ENCODE measurements at regions not wholly inside any gene's neighbourhood (a gene's known extent, or its start where the extent isn't known, plus 50 kb on each side); places are given as distances from the start of the nearest gene placed in this dataset.

DNA sequence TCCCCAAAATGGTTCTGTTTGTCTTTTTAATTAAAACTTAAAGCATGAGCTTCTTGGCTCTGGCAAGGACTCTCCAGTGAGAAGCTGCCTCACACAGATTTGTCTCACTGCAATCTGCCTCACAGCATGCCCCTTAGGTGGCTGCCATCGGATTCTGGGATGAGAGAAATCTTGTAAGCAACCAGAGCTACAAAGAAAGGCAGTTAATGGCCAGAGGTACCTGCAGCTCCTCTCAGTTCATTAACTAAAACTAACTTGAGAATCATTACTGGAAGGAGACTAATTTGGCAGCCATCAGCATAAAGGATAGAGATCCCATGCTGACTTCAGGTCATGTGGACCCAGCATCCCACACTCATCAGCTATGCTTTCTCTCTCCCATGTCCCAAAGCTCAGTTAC lies 220.6 kb upstream of the DMAC1 start:
- no peak for DNase-seq
- TF ChIP-seq POLR2A (IDR thresholded peaks at IDR 0.05; ENCODE audit: low read length) (no peak), GATA1 (IDR thresholded peaks at IDR 0.05; ENCODE audit: low read depth, low read length) (no peak)

DNA sequence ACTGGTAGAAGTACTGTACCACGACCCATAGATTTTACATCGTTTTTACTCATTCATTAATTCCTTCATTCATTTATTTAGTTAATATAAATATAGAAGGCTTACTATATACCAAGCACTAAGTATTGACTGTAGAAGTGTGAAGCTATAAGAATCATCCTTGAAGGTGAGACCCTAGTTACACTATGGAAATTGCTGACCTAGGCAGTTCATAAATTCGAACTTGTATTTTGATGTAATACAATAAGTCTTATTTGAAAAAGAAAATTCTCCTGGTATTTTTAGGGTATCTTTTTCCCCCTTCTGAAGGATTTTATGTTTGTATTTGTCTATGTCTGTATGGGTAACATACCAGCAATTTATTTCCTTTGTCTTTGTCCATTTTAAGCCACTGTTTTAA lies 220.1 kb upstream of the DMAC1 start:
- no peak for DNase-seq
- TF ChIP-seq POLR2A (IDR thresholded peaks at IDR 0.05; ENCODE audit: low read length) (no peak), GATA1 (IDR thresholded peaks at IDR 0.05; ENCODE audit: low read depth, low read length) (no peak)

DNA sequence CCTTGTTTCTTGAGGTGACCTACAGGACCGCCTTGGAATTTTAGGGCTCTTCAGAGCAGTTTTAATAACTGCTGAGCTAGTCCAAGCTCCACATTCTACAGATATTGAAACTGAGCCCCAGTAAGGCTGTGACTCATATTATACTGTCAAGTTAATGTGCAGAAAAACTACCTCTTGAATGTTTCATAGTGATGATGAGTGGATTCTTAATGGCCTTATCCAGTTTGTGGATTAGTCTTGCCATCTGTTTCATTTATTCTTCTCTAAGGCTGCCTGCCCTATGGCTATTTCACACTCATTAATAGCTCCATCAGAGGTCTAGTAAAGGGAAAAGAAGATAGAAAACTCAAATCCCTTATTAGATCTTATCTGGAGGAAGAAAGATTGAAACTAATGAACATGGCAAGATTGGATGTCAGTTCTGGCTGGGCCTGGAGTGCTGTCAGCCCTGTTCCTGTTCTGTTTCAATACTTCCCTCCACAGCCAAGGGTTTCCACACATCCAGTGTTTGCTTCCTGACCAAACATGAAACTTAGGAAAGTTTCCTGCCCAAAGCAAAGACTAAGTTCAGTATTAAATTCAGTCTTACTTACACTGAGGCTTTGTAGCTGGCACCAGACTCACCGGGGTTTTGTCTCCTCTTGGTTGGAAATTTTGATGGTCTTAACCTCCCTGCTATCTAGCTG lies 215.6 kb upstream of the DMAC1 start:
- DNase-seq: no peak
- TF ChIP-seq POLR2A (IDR thresholded peaks at IDR 0.05; ENCODE audit: low read length): no peak
- no peak for TF ChIP-seq GATA1 (IDR thresholded peaks at IDR 0.05; ENCODE audit: low read depth, low read length)

DNA sequence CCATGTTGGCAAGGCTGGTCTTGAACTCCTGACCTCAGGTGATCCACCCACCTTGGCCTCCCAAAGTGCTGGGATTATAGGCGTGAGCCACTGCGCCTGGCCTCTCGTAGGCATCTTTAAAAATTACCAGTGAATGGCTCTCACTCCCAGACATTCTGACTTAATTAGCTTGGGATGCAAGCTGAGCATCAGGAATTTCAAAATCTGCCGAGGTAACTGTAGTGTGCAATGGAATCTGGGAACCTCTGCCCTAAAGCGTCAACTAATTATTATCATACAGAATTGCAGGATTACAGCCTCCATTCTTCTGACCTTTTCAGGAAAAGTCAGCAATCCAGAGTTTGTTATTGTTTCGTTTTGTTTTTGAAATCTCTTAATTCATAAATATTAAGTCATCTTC lies 213.4 kb upstream of the DMAC1 start:
- TF ChIP-seq POLR2A (IDR thresholded peaks at IDR 0.05; ENCODE audit: low read length) (no peak), GATA1 (IDR thresholded peaks at IDR 0.05; ENCODE audit: low read depth, low read length) (no peak)
- DNase-seq: no peak

DNA sequence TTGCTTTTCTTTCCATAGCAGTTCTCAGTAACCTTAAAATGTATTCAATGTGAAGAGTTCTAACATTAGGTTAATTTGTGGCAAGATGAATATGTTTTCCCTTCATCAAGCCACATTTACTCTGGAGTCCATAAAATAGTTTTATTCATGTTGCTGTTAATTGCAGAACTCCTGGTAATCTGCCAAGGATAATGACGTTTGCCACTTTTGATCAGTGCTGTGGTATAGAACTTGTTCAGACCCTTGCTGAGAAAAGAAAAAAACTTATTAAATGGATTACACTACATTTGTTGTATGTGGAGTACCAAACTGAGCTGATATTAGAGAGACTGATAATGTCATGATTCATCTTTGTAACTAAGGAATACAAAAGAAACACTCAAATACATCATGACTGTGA lies 212.4 kb upstream of the DMAC1 start:
- TF ChIP-seq GATA1 (IDR thresholded peaks at IDR 0.05; ENCODE audit: low read depth, low read length): no peak
- TF ChIP-seq POLR2A (IDR thresholded peaks at IDR 0.05; ENCODE audit: low read length): no peak
- peak in 1 of 2 experiments; percentile 5 for DNase-seq

DNA sequence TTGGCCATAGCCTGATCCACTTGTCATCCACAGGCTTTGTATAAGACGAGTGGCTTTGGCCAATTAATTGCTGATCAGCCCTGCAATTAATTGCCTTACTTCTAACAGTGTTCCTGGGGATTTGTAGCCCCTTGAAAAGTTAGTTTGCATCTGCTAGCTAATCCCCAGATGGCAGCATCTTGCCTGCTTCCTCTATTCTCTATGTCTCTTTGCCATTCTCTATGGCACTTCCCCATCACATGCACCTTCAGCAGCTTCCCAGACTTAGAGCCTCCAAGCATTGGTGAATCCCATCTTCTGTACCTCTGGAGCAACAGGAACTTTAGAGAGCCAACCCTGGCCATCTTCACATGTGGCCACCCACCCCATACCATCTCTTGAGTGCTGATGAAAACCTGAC lies 197.0 kb upstream of the DMAC1 start:
- DNase-seq: no peak
- no peak for TF ChIP-seq POLR2A (IDR thresholded peaks at IDR 0.05; ENCODE audit: low read length)
- no peak for TF ChIP-seq GATA1 (IDR thresholded peaks at IDR 0.05; ENCODE audit: low read depth, low read length)

DNA sequence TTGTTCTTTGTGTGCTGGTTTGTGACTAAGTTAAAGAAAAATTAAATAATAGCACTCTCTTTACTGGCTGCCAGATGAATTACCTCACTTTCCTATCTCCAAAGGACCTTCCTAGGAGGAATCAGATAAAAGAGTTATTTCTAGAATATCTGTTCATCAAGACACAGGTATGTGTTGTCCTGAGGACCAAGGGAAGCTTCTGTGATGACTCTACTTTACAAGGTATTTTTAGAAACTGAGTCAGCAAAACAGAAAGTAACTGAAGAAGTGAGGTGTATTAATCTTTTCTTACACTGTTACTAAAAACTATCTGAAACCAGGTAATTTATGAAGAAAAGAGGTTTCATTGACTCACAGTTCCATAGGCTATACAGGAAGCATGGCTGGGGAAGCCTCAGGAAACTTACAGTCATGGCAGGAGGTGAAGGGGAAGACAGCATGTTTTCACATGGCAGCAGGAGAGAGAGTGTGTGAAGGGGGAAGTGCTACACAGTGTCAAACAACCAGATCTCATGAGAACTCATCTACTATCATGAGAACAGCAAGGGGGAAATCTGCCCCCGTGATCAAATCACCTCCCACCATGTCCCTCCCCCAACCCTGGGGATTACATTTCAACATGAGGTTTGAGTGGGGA lies 189.2 kb upstream of the DMAC1 start:
- TF ChIP-seq POLR2A (IDR thresholded peaks at IDR 0.05; ENCODE audit: low read length): no peak

DNA sequence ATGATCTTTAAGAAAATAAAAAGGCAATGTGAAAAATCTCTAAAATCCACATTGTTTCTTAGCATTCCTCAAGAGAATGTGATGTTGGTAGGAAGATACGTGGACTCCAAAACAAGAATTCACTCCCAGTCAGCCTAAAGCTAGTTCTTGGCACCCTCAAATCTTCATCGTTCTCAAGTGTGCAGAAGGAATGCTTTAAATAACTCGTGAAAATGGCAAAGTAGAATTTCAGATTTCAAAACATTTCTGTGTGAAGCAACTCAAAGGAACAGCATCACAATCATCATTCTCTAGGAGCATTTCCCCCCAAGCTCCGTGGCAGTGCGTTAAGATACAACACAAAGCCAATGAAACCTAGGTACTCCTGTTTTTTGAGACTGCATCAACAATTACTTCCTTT lies 185.1 kb upstream of the DMAC1 start:
- no peak for DNase-seq
- TF ChIP-seq POLR2A (IDR thresholded peaks at IDR 0.05; ENCODE audit: low read length) (no peak), GATA1 (IDR thresholded peaks at IDR 0.05; ENCODE audit: low read depth, low read length) (no peak)

More for the DNA sequence above, 189.2 kb upstream of the DMAC1 start:
- DNase-seq: no peak

DNA sequence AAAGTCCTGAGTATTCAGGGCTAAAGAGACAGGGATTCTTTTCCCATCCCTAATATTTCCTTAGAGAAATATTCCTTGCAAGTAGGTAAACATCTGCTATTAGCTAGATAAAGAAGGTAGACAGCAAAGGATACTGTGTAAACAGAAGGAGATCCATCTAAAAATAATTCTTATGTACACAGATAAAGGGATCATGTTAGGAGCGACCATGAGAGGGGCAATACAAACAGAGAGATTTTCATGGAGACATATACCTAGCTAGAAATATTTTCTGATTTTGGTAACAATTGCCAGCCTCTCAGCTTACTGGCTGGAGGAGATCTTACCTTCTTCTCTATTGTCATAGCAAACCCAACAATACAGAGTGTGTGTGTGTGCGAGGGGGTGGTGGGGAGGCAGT lies 184.6 kb upstream of the DMAC1 start:
- TF ChIP-seq POLR2A (IDR thresholded peaks at IDR 0.05; ENCODE audit: low read length): no peak
- no peak for TF ChIP-seq GATA1 (IDR thresholded peaks at IDR 0.05; ENCODE audit: low read depth, low read length)
- no peak for DNase-seq

DNA sequence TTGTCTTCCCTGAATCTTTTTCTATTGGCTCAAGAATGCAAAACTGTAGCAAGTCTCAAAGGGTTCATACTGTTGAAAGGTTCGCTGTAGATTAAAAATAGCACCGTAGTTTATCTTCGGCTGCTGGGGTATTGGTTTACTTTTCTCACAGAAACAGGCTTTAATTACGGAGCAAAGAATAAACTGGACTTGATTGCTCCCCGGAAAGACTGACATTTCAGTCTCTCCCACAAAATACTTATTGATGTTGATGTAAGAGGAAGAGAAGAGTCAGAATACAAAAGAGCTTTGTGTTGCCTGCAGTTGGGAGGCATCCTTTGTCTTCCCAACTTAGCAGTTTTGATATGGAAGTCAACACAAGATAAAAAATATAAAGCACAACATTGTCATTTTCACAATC lies 183.9 kb upstream of the DMAC1 start:
- no peak for DNase-seq
- TF ChIP-seq POLR2A (IDR thresholded peaks at IDR 0.05; ENCODE audit: low read length) (no peak), GATA1 (IDR thresholded peaks at IDR 0.05; ENCODE audit: low read depth, low read length) (no peak)

DNA sequence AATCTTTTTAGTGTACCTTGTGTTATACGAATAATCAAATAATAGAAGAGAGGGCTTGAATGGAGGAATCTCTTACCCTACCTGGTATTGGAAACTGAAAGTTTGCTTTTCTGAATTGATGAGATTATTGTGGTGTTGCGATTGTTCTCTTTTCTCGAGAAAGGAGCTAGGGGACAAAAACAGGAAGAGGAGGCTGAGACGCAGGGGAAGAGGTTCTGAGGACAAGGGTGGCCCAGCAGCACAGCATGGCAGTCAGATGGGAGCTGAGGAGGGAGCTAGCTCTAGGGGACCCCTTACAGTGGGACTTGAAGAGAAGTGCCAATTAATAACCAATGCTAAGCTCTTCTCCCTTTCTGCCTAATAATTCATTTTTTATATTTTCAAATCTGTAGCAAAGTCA lies 183.3 kb upstream of the DMAC1 start:
- no peak for TF ChIP-seq POLR2A (IDR thresholded peaks at IDR 0.05; ENCODE audit: low read length)
- no peak for TF ChIP-seq GATA1 (IDR thresholded peaks at IDR 0.05; ENCODE audit: low read depth, low read length)
- no peak for DNase-seq

DNA sequence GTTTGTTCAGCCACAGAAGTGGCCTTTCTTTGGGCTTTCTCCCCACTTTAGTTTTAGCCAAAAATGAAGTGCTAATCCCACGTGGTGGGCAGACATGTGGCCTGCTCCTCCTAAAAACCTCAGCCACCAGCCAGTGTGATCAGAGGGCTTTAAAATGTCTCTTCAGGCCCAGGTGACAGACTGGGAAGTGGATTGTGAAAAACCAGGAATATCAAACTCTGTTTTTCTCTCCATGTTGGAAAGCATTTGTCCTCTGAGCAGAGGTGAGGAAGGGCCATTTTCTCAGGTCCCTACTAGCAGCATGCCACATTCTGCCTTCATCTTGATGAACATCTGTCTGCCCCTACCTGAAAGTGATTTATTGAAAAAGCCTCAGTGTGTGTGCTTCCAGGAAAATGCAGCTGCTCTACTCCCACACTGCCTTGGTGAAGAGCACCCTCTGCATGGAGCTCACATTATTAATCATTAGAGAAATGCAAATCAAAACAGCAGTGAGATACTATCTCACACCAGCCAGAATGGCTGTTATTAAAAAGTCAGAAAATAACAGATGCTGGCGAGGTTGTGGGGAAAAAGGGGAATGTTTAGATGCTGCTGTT lies 181.2 kb upstream of the DMAC1 start:
- TF ChIP-seq POLR2A (IDR thresholded peaks at IDR 0.05; ENCODE audit: low read length): no peak
- no peak for TF ChIP-seq GATA1 (IDR thresholded peaks at IDR 0.05; ENCODE audit: low read depth, low read length)
- no peak for DNase-seq

DNA sequence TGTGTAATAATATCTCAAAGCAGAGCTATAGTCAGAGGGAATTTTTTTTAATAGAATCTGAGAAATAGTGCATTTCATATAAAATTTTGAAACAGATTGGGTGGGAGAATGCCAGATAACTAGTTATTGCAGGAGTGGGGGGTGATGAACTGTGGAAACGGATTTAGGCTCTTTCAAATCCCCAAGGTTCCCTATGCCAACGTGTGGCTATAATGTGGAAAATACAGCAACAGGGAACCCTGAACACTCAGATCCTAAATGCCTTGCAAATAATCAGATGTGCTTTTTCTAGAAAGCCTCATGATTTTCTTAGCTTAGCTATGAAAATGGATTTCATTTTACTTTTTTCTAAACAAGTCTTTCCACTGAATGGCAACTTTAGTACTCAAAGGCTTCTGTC lies 180.5 kb upstream of the DMAC1 start:
- DNase-seq: no peak

DNA sequence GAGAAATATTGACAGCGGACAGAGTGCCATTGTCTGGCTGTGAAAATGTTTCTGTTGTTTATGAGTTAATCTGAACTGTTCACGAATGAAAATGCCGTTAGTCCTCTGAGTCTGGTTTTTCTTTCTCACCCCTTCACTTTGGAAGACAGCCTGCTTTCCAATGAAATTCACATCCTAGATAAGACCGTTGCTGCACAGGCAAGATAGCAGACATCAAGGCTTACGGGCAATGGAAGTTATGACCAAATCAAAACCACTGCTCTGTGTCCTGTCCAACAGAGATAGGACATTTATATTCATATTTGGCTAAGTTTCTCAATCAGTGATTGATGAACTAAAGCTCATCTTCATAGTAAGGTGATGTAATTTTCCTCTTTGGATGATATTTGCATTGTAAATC lies 180.0 kb upstream of the DMAC1 start:
- no peak for TF ChIP-seq POLR2A (IDR thresholded peaks at IDR 0.05; ENCODE audit: low read length)
- no peak for TF ChIP-seq GATA1 (IDR thresholded peaks at IDR 0.05; ENCODE audit: low read depth, low read length)
- peak in 1 of 2 experiments; percentile 1 for DNase-seq

More for the DNA sequence above, 180.5 kb upstream of the DMAC1 start:
- TF ChIP-seq POLR2A (IDR thresholded peaks at IDR 0.05; ENCODE audit: low read length) (no peak), GATA1 (IDR thresholded peaks at IDR 0.05; ENCODE audit: low read depth, low read length) (no peak)

DNA sequence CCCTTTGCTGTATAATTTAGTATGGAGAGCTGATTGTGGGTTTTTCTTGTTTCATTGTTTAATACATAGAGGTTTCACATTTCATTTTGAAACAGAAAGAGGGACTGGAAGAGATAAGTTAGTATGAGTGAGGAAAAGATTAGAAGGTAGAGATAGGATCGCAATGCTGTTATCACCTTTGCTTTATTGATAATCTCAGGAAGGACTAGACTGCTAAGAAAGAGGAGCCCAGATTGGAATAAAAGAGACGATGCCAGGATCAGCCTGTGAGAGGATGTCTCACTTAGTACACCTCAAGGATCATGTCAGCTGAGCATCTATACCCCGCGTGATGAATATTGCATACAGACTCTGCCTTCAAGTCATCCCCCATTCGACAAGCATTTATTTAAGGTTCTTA lies 178.0 kb upstream of the DMAC1 start:
- TF ChIP-seq GATA1 (IDR thresholded peaks at IDR 0.05; ENCODE audit: low read depth, low read length): no peak
- no peak for TF ChIP-seq POLR2A (IDR thresholded peaks at IDR 0.05; ENCODE audit: low read length)
- no peak for DNase-seq

All from erythroblast (primary cell).